Astrocyte (in vitro differentiated cells and primary cell): ENCODE measurements at regions not wholly inside any gene's neighbourhood (a gene's known extent, or its start where the extent isn't known, plus 50 kb on each side); places are given as distances from the start of the nearest gene placed in this dataset.

Experiments
- DNase-seq: peaks from one replicate; pipeline ENCODE4 v3.0.0-alpha.2; 2010; ENCODE audit warnings: low read depth
- FAIRE-seq: peaks from 2 replicates; lab custom pipeline; 2011; peaks lifted over from hg19 to GRCh38; lab: Jason Lieb, UNC
- H2AFZ ChIP-seq: 2 replicates; pipeline ENCODE4 v1.6.0; 2012; ENCODE audit warnings: low read depth, low read length, inconsistent platforms
- H3K27ac ChIP-seq: 2 replicates; pipeline ENCODE4 v1.5.1; 2011; ENCODE audit warnings: low read depth, low read length, inconsistent platforms
- H3K27me3 ChIP-seq: 2 replicates; pipeline ENCODE4 v1.6.0; 2011; ENCODE audit warnings: low read length, inconsistent platforms; ENCODE audit not compliant: insufficient read depth
- H3K36me3 ChIP-seq: 2 replicates; pipeline ENCODE4 v1.5.1; 2011; ENCODE audit warnings: low read length, inconsistent platforms; ENCODE audit not compliant: insufficient read depth
- H3K4me1 ChIP-seq: 2 replicates; pipeline ENCODE4 v1.5.1; 2011; ENCODE audit warnings: low read length, inconsistent platforms; ENCODE audit not compliant: insufficient read depth
- H3K4me2 ChIP-seq: 2 replicates; pipeline ENCODE4 v1.6.0; 2012; ENCODE audit warnings: low read length, inconsistent platforms
- H3K4me3 ChIP-seq: 2 replicates; pipeline ENCODE4 v1.5.1; 2011; ENCODE audit warnings: low read depth, mild to moderate bottlenecking, low read length, inconsistent platforms; ENCODE audit not compliant: insufficient read depth
- H3K79me2 ChIP-seq: 2 replicates; pipeline ENCODE4 v1.6.0; 2012; ENCODE audit warnings: mild to moderate bottlenecking, low read length, inconsistent platforms; ENCODE audit not compliant: insufficient read depth
- H3K9ac ChIP-seq: 2 replicates; pipeline ENCODE4 v1.6.0; 2012; ENCODE audit warnings: mild to moderate bottlenecking, low read length, inconsistent platforms
- H3K9me3 ChIP-seq: 2 replicates; pipeline ENCODE4 v1.5.1; 2012; ENCODE audit warnings: low read depth, mild to moderate bottlenecking, low read length, inconsistent platforms; ENCODE audit not compliant: insufficient read depth
- H4K20me1 ChIP-seq: 2 replicates; pipeline ENCODE4 v1.6.0; 2012; ENCODE audit warnings: low read length, inconsistent platforms; ENCODE audit not compliant: insufficient read depth
- H3K27ac Mint-ChIP-seq: one replicate; pipeline ENCODE4 v1.8.0; 2021; ENCODE audit warnings: mild to moderate bottlenecking, mixed read lengths; ENCODE audit not compliant: unreplicated experiment
- H3K27me3 Mint-ChIP-seq: one replicate; pipeline ENCODE4 v1.8.0; 2021; ENCODE audit warnings: low read depth, mixed read lengths; ENCODE audit not compliant: unreplicated experiment
- H3K36me3 Mint-ChIP-seq: one replicate; pipeline ENCODE4 v1.8.0; 2021; ENCODE audit warnings: low read depth, mixed read lengths; ENCODE audit not compliant: unreplicated experiment
- H3K4me1 Mint-ChIP-seq: one replicate; pipeline ENCODE4 v1.8.0; 2021; ENCODE audit warnings: low read depth, mixed read lengths; ENCODE audit not compliant: unreplicated experiment
- H3K4me3 Mint-ChIP-seq: one replicate; pipeline ENCODE4 v1.8.0; 2021; ENCODE audit warnings: mild to moderate bottlenecking, moderate library complexity, mixed read lengths; ENCODE audit not compliant: unreplicated experiment
- H3K9me3 Mint-ChIP-seq: one replicate; pipeline ENCODE4 v1.8.0; 2021; ENCODE audit warnings: mild to moderate bottlenecking, mixed read lengths; ENCODE audit not compliant: unreplicated experiment
- CTCF ChIP-seq: IDR thresholded peaks from 2 replicates; pipeline ENCODE4 v1.5.1; 2011; ENCODE audit warnings: low read depth, mild to moderate bottlenecking, inconsistent platforms, low read length, moderate library complexity; ENCODE audit not compliant: insufficient read depth
- EZH2 ChIP-seq: IDR thresholded peaks from 2 replicates; pipeline ENCODE4 v1.6.1; 2012; ENCODE audit warnings: mild to moderate bottlenecking, low read length, inconsistent platforms; ENCODE audit not compliant: insufficient read depth

DNA sequence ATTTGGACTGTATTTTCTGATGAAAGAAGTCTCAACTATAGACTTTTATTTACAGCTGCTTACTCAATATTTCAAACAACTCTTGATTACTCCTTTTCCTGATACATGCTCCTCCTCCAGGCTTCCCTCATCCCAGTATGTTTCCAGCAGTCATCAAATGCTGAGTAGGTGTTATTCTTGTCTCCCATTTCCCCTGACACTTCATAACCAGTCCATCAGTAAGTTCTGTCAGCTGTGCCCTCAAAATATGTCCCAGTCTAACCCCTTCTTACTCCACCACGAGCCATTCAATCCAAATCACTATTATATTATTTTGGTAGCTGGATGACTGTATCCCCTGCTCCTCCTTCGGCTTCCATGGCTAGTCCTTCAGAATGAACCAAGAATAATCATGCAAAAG, 189.1 kb upstream of the DTNA start:
- H3K9me3 ChIP-seq: no peaks in the 10 kb centered on the region
- DNase-seq (no peak), FAIRE-seq (no peak)
- H3K4me1 ChIP-seq: no peaks in the 10 kb centered on the region
- Mint-ChIP-seq H3K27ac (no peak overlapping the region), H3K4me3 (no peak overlapping the region), H3K36me3 (no peaks in the 10 kb centered on the region), H3K27me3 (no peaks in the 10 kb centered on the region), H3K4me1 (peaks cover 2% of the 10 kb centered on the region), H3K9me3 (no peaks in the 10 kb centered on the region)
- H3K79me2 ChIP-seq: no peaks in the 10 kb centered on the region
- no peaks in the 10 kb centered on the region for H3K27me3 ChIP-seq
- H3K4me2 ChIP-seq: no peak overlapping the region
- no peak overlapping the region for H3K9ac ChIP-seq
- no peaks in the 10 kb centered on the region for H4K20me1 ChIP-seq
- H3K36me3 ChIP-seq: no peaks in the 10 kb centered on the region
- H2AFZ ChIP-seq: no peak overlapping the region
- no peak overlapping the region for H3K4me3 ChIP-seq
- H3K27ac ChIP-seq: no peak overlapping the region
- no peak for TF ChIP-seq EZH2
- TF ChIP-seq CTCF: no peak

DNA sequence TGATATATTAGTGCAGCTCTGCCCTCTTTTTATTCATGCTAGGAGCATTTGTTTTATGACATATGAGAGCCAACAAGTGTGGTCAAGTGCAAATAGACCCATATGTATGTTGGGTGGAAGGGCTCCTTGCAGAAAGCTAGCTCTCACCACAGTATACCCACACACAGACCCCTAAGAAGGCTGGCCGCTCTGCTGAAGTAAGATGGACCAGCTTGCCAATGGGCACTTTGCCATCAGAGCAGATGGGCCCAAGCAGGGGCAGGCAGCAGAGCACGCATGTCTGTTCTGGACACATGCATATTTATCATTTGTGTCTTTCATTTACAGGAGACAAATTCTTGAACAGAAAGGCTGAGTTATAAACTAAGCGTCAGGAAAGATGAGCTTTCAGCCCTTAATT, 187.5 kb upstream of the DTNA start:
- no peaks in the 10 kb centered on the region for H3K27me3 ChIP-seq
- no peak overlapping the region for H3K9ac ChIP-seq
- H2AFZ ChIP-seq: no peak overlapping the region
- no peak overlapping the region for H3K4me3 Mint-ChIP-seq
- no peaks in the 10 kb centered on the region for H3K79me2 ChIP-seq
- H4K20me1 ChIP-seq: no peaks in the 10 kb centered on the region
- no peak for TF ChIP-seq EZH2
- no peak for TF ChIP-seq CTCF
- H3K4me1 ChIP-seq: no peaks in the 10 kb centered on the region
- no peak overlapping the region for H3K27ac ChIP-seq
- H3K36me3 Mint-ChIP-seq: no peaks in the 10 kb centered on the region
- FAIRE-seq (no peak), DNase-seq (no peak)
- H3K9me3 ChIP-seq: no peaks in the 10 kb centered on the region
- no peak overlapping the region for H3K4me3 ChIP-seq
- H3K4me2 ChIP-seq: no peak overlapping the region
- H3K27me3 Mint-ChIP-seq: no peaks in the 10 kb centered on the region
- no peaks in the 10 kb centered on the region for H3K9me3 Mint-ChIP-seq
- peaks cover 2% of the 10 kb centered on the region for H3K4me1 Mint-ChIP-seq
- H3K27ac Mint-ChIP-seq: no peak overlapping the region
- H3K36me3 ChIP-seq: no peaks in the 10 kb centered on the region

DNA sequence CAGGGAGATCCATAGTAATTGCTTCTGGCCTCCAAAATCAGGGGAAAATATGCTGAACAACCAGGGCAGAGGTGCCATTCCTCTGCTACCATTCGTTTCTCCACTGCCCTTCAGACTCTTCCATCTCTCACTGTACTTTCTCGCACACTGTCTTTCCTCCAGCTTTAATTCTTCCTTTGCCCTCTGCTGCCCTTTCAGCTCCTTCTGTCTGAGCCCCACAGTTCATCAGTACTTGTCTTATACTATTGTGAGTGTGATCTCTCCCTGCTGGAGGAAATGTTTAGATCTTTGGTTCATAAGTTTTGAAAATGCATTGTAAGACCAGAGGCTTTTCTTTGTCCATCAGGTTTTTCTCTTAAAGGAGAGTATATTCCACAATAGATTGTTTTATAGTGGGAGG, 184.9 kb upstream of the DTNA start:
- Histone ChIP-seq H3K36me3 (no peaks in the 10 kb centered on the region), H3K4me1 (no peaks in the 10 kb centered on the region), H3K27me3 (no peaks in the 10 kb centered on the region), H3K4me3 (no peak overlapping the region), H3K9me3 (no peaks in the 10 kb centered on the region), H4K20me1 (no peaks in the 10 kb centered on the region), H3K9ac (no peak overlapping the region), H3K27ac (no peak overlapping the region), H3K4me2 (no peak overlapping the region), H3K79me2 (no peaks in the 10 kb centered on the region), H2AFZ (no peak overlapping the region)
- no peak for DNase-seq
- H3K27ac Mint-ChIP-seq: no peak overlapping the region
- no peaks in the 10 kb centered on the region for H3K27me3 Mint-ChIP-seq
- FAIRE-seq: no peak
- H3K4me1 Mint-ChIP-seq: peaks cover 2% of the 10 kb centered on the region
- H3K4me3 Mint-ChIP-seq: no peak overlapping the region
- no peaks in the 10 kb centered on the region for H3K9me3 Mint-ChIP-seq
- H3K36me3 Mint-ChIP-seq: no peaks in the 10 kb centered on the region
- TF ChIP-seq EZH2 (no peak), CTCF (no peak)
